ENCODE measurements at regions not wholly inside any gene's neighbourhood (a gene's known extent, or its start where the extent isn't known, plus 50 kb on each side); places are given as distances from the start of the nearest gene placed in this dataset.
"Not testable (repeated sequence)": the region's sequence is repeated elsewhere in the genome, so short reads cannot be mapped to it uniquely, and the experiment has no call there.

- no peak for DNase-seq
These were observed 366.4 kb downstream of the IPO8 start for GRCh38 chr12:30329281-30329680.

- no peak for DNase-seq
These were observed 372.7 kb downstream of the IPO8 start for GRCh38 chr12:30323008-30323407.

- no peak for DNase-seq
These were observed 375.1 kb downstream of the IPO8 start for GRCh38 chr12:30320561-30320960.

GRCh38 chr12:30314506-30315100, 381.1 kb downstream of the IPO8 start:
- DNase-seq: no peak

- no peak for DNase-seq
These were observed 387.5 kb downstream of the IPO8 start for GRCh38 chr12:30308010-30308717.

GRCh38 chr12:30304528-30304927, 391.1 kb downstream of the IPO8 start:
- DNase-seq: no peak

GRCh38 chr12:30301291-30301690, 394.4 kb downstream of the IPO8 start:
- DNase-seq: no peak

- peak; percentile 66 for DNase-seq
These were observed 399.2 kb downstream of the IPO8 start for GRCh38 chr12:30296486-30296885.

GRCh38 chr12:30286345-30286926, 409.2 kb downstream of the IPO8 start:
- DNase-seq: peak; percentile 49

- DNase-seq: no peak
These were observed 417.3 kb downstream of the IPO8 start for GRCh38 chr12:30278401-30278800.

GRCh38 chr12:30272515-30272914, 423.2 kb downstream of the IPO8 start:
- DNase-seq: not testable (repeated sequence)

- DNase-seq: peak; percentile 36
These were observed 426.2 kb downstream of the IPO8 start for GRCh38 chr12:30269496-30269895.

- DNase-seq: peak; percentile 18
These were observed 427.6 kb downstream of the IPO8 start for GRCh38 chr12:30268041-30268440.

- no peak for DNase-seq
These were observed 432.2 kb downstream of the IPO8 start for GRCh38 chr12:30263434-30263833.

- DNase-seq: no peak
These were observed 438.1 kb downstream of the IPO8 start for GRCh38 chr12:30257618-30258017.

- DNase-seq: no peak
These were observed 444.1 kb downstream of the IPO8 start for GRCh38 chr12:30251546-30251945.

GRCh38 chr12:30243426-30243825, 452.2 kb downstream of the IPO8 start:
- DNase-seq: no peak

GRCh38 chr12:30219047-30219446, 435.3 kb upstream of the TMTC1 start:
- DNase-seq: no peak

- DNase-seq: no peak
These were observed 434.3 kb upstream of the TMTC1 start for GRCh38 chr12:30218073-30218472.

GRCh38 chr12:30213166-30213565, 429.4 kb upstream of the TMTC1 start:
- DNase-seq: no peak

- DNase-seq: no peak
These were observed 428.0 kb upstream of the TMTC1 start for GRCh38 chr12:30211743-30212142.

- no peak for DNase-seq
These were observed 420.2 kb upstream of the TMTC1 start for GRCh38 chr12:30203981-30204380.

- no peak for DNase-seq
These were observed 418.9 kb upstream of the TMTC1 start for GRCh38 chr12:30202521-30203254.
